DOHH2 (cell line): ENCODE measurements at regions not wholly inside any gene's neighbourhood (a gene's known extent, or its start where the extent isn't known, plus 50 kb on each side); places are given as distances from the start of the nearest gene placed in this dataset.

Experiments used
- CTCF ChIP-seq: fragments of 200-600 bp; sonication (generic); IDR thresholded peaks from one replicate; pipeline ENCODE4 v1.5.1; 2014; ENCODE audit warnings: antibody characterized with exemption, mild to moderate bottlenecking, low read depth, low read length; ENCODE audit not compliant: poor library complexity, severe bottlenecking
- EZH2phosphoT487 ChIP-seq: fragments of 200-600 bp; sonication (generic); IDR thresholded peaks from 2 replicates; pipeline ENCODE4 v1.6.1; 2017; ENCODE audit warnings: borderline replicate concordance, mild to moderate bottlenecking, antibody characterized with exemption, low read length, moderate library complexity, mixed read lengths

GRCh38 chr9:717722-718121, 123.8 kb upstream of the DMRT1 start:
- TF ChIP-seq CTCF, result no peak
- TF ChIP-seq EZH2phosphoT487, result no peak
